Lower lobe of right lung (tissue), 2 donors: ENCODE measurements at regions not wholly inside any gene's neighbourhood (a gene's known extent, or its start where the extent isn't known, plus 50 kb on each side); places are given as distances from the start of the nearest gene placed in this dataset.

Experiments used
- ATAC-seq, 2 donors: fragments of 200-7000 bp; cut with Tn5 transposase; one replicate each; pipeline ENCODE4 v1.9.1; 2020 to 2022; ENCODE audit warnings: mild to moderate bottlenecking in 2 of 2, moderate library complexity in 2 of 2
- DNase-seq: peaks from one replicate; pipeline ENCODE4 v3.0.0-alpha.2; 2020
- H3K27ac ChIP-seq: fragments of 200-600 bp; one replicate; pipeline ENCODE4 v1.8.0; 2022
- H3K27me3 ChIP-seq: fragments of 200-600 bp; one replicate; pipeline ENCODE4 v1.8.0; 2022; ENCODE audit warnings: low read depth
- H3K36me3 ChIP-seq: fragments of 200-600 bp; one replicate; pipeline ENCODE4 v1.8.0; 2022; ENCODE audit warnings: mild to moderate bottlenecking
- H3K4me1 ChIP-seq: fragments of 200-600 bp; one replicate; pipeline ENCODE4 v1.8.0; 2022
- H3K4me3 ChIP-seq: fragments of 200-600 bp; one replicate; pipeline ENCODE4 v1.8.0; 2022; ENCODE audit warnings: mild to moderate bottlenecking
- H3K9me3 ChIP-seq: fragments of 200-600 bp; one replicate; pipeline ENCODE4 v1.8.0; 2022
- CTCF ChIP-seq: fragments of 200-600 bp; IDR thresholded peaks from one replicate; pipeline ENCODE4 v1.8.0; 2022; ENCODE audit warnings: antibody characterized with exemption, mild to moderate bottlenecking
- intact Hi-C: fragments of 100-400 bp; cut with DNase I; formaldehyde crosslinking; loops from one replicate; pipeline ENCODE4 v1.11.0; 2022
- donor health status: DM: no; HTN: yes; CAD: no; lungs with severe emphysema.

DNA sequence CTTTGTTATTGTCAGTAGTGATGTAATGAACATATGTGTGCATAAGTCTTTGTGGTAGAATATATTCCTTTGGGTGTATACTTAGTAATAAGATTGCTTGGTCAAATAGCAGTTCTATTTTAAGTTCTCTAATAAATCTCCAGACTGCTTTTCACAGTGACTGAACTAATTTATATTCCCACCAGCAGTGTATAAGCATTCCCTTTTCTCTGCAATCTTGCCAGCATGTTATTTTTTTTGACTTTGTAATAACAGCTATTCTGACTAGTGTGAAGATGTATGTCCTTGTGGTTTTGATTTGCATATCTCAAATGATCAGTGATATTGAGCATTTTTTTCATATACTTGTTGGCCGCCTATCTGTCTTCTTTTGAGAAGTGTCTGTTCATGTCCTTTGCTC, 111.5 kb upstream of the CDH12 start:
- H3K4me3 ChIP-seq, result no peak overlapping the region
- no peaks in the 10 kb centered on the region for H3K27me3 ChIP-seq
- H3K27ac ChIP-seq, result no peak overlapping the region
- no peak for TF ChIP-seq CTCF
- intact Hi-C loops, result no loop called here
- no peaks in the 10 kb centered on the region for H3K36me3 ChIP-seq
- no peak for ATAC-seq
- H3K4me1 ChIP-seq, result no peaks in the 10 kb centered on the region
- H3K9me3 ChIP-seq, result peaks cover 3% of the 10 kb centered on the region
- no peak for DNase-seq

GRCh38 chr5:22958462-22959262, 105.5 kb upstream of the CDH12 start:
- intact Hi-C loops, result no loop called here
- no peaks in the 10 kb centered on the region for H3K9me3 ChIP-seq
- no peak for DNase-seq
- no peaks in the 10 kb centered on the region for H3K27me3 ChIP-seq
- no peak for TF ChIP-seq CTCF
- no peaks in the 10 kb centered on the region for H3K36me3 ChIP-seq
- no peak overlapping the region for H3K27ac ChIP-seq
- no peak overlapping the region for H3K4me3 ChIP-seq
- no peaks in the 10 kb centered on the region for H3K4me1 ChIP-seq
- ATAC-seq, result no peak

DNA sequence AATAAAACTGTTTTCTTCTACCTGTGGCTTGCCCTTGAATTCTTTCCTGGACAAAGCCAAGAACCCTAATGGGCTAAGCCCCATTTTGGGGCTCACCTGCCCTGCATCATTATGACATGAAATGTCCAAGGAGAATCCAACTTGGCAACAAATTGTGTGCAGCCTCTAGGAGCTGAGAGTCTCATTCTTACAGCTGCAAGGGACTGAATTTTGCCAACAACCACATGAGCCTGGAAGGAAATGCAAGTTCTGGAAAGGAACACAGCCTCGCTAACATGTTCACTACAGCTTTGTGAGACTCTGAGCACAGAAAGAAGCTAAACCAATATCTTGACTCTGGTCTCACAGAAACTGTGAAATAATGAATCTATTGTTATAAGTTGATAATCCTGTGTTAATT, 94.8 kb upstream of the CDH12 start:
- Histone ChIP-seq H3K9me3 (no peaks in the 10 kb centered on the region), H3K27ac (no peak overlapping the region), H3K27me3 (no peaks in the 10 kb centered on the region), H3K4me1 (no peaks in the 10 kb centered on the region), H3K36me3 (no peaks in the 10 kb centered on the region), H3K4me3 (no peak overlapping the region)
- DNase-seq (no peak), ATAC-seq (no peak)
- intact Hi-C loops, result no loop called here
- TF ChIP-seq CTCF, result no peak

DNA sequence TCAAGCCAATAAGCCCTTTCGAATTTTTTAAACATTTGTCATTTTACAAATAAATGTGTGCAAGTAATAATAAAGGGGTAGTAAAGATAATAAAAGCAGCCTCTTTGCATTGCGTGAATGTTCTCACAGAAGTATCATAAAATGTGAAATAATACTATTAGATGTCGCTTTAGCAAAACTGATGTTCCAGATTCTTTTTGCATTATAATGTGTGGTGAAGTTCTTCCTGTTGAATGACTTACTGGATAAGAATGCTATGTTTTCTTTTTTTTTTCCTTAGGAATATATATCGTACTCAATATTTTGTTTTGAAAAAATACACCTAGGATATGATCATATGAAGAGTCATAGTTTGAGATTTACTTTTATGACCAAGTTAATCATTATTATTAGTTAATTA, 85.2 kb upstream of the CDH12 start:
- ATAC-seq, result no peak

GRCh38 chr5:22928821-22929482, 75.8 kb upstream of the CDH12 start:
- DNase-seq, result no peak
- H3K27me3 ChIP-seq, result no peaks in the 10 kb centered on the region
- intact Hi-C loops, result no loop called here

More for the DNA sequence above, 85.2 kb upstream of the CDH12 start:
- no peak overlapping the region for H3K4me3 ChIP-seq
- TF ChIP-seq CTCF, result no peak
- intact Hi-C loops, result no loop called here
- no peaks in the 10 kb centered on the region for H3K4me1 ChIP-seq
- no peaks in the 10 kb centered on the region for H3K9me3 ChIP-seq
- no peak for DNase-seq
- no peaks in the 10 kb centered on the region for H3K36me3 ChIP-seq
- no peak overlapping the region for H3K27ac ChIP-seq
- no peaks in the 10 kb centered on the region for H3K27me3 ChIP-seq

More at GRCh38 chr5:22928821-22929482, 75.8 kb upstream of the CDH12 start:
- no peak for ATAC-seq
- Histone ChIP-seq H3K36me3 (no peaks in the 10 kb centered on the region), H3K4me1 (no peaks in the 10 kb centered on the region), H3K9me3 (peaks cover 5% of the 10 kb centered on the region), H3K27ac (no peak overlapping the region), H3K4me3 (no peak overlapping the region)
- no peak for TF ChIP-seq CTCF
